ENCODE measurements at regions not wholly inside any gene's neighbourhood (a gene's known extent, or its start where the extent isn't known, plus 50 kb on each side); places are given as distances from the start of the nearest gene placed in this dataset.
"Not testable (repeated sequence)": the region's sequence is repeated elsewhere in the genome, so short reads cannot be mapped to it uniquely, and the experiment has no call there.

DNA sequence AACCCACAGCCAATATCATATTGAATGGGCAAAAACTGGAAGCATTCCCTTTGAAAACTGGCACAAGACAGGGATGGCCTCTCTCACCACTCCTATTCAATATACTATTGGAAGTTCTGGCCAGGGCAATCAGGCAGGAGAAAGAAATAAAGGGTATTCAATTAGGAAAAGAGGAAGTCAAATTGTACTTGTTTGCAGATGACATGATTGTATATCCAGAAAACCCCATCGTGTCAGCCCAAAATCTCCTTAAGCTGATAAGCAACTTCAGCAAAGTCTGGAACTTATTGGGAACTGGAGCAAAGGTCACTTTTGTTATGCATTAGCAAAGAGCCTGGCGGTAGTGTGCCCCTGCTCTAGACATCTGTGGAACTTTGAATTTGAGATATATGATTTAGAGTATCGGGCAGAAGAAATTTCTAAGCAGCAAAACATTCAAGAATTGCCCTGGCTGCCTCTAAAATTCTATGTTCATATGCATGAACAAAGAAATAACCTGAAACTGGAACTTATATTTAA lies 53.4 kb upstream of the PSMA1 start:
- not testable (repeated sequence) for DNase-seq (ENCODE audit: low spot score)

DNA sequence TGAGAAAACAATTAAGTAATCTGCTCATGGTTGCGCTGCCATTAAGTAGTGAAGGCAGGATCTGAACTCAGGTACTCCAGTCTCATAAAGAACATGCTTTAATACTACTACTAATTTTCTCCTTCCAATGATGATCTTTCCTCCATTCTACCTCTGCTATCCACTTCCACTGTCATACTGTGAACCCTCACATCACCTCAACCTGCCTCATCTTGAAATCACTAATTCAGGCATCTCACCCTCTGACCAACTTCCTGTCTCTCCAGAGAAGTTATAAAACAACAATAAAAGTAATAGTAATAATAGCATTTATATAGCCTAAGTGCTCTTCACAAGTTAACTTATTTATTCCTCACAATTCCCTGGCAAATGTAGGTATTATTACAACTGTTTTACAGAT lies 57.1 kb upstream of the PSMA1 start:
- peak; percentile 59 for DNase-seq (ENCODE audit: low spot score)

- DNase-seq (ENCODE audit: low spot score), result peak; percentile 60
Observed at GRCh38 chr11:14577835-14578529, 57.8 kb upstream of the PSMA1 start.

GRCh38 chr11:14578541-14578956 lies 58.4 kb upstream of the PSMA1 start:
- peak; percentile 84 for DNase-seq (ENCODE audit: low spot score)

GRCh38 chr11:14579646-14580045 lies 59.5 kb upstream of the PSMA1 start:
- no peak for DNase-seq (ENCODE audit: low spot score)

GRCh38 chr11:14582793-14583192 lies 60.8 kb upstream of the PDE3B start:
- no peak for DNase-seq (ENCODE audit: low spot score)

DNA sequence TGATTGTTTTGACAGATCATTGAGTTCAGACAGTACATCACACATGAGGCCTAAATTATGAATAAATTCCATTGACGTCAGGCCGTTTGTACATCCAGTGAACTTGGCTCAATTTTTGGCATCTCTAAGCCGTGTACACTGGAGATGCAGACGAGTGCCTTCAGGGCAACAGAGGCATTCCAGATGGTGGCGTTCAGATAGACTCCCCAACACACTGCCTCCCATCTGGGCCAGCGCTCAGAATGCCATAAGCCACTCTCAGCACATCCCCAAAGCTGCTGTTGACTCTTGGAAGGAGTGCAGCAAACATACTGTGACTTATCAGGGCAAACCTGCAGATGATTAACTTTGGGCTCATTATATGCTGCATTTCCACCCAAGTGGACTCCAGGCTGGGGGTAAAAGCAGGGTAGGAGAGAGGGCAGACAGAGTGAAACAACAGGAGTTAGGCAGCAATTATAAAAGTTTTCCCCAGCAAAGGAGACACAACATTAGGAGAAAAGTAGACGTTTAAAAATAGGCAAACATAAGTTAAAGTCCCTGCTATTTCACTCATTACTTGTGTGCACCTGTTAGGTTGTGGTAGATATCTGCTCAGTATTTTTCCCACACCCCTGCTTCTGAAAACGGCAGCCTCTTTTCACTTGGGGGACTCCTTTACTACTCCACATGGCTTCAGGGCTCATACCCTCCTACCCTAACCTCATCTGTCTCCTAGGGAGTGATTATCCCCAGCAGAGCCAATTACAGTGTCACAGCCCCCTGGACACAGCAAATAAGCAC lies 60.2 kb upstream of the PDE3B start:
- DNase-seq (ENCODE audit: low spot score), result no peak

DNA sequence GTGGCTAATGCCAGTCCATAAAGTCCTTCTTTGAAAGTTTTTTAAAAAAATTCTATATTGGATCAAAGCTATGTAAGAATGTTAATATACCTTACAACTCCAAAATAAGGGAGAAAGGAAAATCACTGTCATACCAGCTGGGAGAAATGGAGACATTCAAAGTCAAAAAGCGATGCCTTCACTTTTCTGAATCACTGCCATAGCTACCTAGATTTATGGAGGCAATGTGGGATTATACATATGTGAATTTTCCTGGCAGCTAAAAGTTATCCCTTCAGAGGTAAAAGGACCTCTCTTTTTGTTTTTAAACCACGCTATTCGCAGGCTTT lies 59.6 kb upstream of the PDE3B start:
- no peak for DNase-seq (ENCODE audit: low spot score)

DNA sequence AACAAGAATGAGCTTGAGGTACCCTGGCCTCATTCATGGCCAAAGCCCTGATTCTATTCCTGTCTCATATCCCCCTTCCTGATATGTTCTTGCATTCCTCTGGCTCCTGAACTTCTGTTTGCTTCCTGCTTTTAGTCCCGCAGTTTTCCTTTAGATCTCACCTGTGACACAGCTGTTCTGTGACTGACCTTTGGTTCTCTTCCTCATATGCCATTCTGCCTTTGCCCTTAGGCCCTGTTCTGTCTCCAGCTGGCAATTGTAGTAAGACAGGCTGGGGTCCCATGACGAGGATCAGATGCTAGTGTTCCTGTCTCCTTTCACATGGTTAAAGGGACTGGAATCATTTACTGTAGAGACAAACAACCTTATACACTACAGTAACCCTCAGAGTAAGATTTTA lies 59.0 kb upstream of the PDE3B start:
- no peak for DNase-seq (ENCODE audit: low spot score)

DNA sequence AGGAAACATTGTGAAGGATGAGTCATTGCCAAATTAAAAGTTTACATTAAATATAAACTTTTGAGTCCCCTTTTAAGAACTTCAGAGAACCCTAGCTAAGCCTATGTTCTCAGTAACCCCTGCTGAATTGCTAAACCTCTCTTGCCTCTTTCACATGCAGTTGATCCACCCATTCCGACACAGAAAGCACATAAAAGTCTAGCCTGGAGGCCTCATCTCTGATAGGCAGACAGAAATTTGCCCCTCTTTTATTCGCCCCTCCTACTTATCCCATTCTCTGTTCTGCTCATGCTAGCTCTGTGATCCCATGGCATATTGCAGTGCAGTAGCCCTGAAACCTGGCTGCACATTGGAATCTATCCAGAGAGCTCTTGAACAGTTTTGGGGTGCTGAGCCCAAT lies 58.2 kb upstream of the PDE3B start:
- DNase-seq (ENCODE audit: low spot score), result no peak

GRCh38 chr11:14587258-14587657 lies 56.3 kb upstream of the PDE3B start:
- DNase-seq (ENCODE audit: low spot score), result no peak

DNA sequence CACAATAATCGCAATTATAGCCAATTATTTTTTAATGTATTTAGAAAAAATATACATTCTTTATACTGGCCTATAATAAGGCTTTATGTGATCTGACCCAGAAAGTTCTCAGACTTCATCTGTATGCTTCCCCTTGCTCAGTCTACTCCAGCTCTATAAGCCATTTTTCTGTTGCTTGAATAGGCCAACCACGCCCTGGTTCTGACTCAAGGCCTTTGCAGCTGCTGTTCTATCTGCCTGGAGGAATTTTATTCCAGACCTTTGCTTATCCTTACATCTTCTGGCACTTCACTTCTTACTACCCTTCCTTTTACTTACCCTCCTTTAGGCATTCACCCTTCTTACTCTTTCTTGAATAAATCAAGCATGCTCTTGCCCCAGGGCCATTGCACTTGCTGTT lies 54.9 kb upstream of the PDE3B start:
- no peak for DNase-seq (ENCODE audit: low spot score)

DNA sequence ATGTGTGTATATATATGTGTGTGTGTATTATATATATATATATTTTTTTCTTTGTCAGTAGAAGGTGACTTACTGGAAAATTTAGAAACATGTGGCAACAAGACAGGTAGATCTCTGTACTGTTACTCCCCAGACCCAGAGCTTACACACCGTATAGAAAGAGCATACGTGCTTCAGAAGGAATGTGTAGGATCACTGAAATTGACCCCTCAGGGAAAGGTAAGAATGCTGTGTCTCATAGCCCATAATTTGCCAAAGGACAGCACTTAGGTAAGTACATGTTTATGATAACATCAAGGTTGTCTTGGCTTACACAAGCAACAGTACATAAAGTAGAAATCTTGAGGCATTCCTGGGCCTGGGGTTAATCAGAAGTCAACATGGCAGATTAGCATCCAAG lies 54.2 kb upstream of the PDE3B start:
- no peak for DNase-seq (ENCODE audit: low spot score)

DNA sequence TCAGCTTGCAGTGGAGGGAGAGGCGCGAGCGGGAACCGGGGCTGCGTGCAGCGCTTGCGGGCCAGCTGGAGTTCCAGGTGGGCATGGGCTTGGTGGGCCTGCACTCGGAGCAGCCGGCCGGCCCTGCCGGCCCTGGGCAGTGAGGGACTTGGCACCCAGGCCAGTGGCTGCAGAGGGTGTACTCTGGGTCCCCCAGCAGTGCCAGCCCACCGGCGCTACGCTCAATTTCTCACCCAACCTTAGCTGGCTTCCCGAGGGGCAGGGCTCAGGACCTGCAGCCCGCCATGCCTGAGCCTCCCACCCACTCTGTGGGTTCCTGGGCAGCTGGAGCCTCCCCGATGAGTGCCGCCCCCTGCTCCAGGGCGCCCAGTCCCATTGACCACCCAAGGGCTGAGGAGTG lies 52.6 kb upstream of the PDE3B start:
- not testable (repeated sequence) for DNase-seq (ENCODE audit: low spot score)

- no peak for DNase-seq (ENCODE audit: low spot score)
Observed at GRCh38 chr11:14593671-14594070, 49.9 kb upstream of the PDE3B start.
